Sciatic nerve (tissue), 2 donors: ENCODE measurements at regions not wholly inside any gene's neighbourhood (a gene's known extent, or its start where the extent isn't known, plus 50 kb on each side); places are given as distances from the start of the nearest gene placed in this dataset.

Experiments used
- ATAC-seq: fragments of 200-7000 bp; cut with Tn5 transposase; one replicate; pipeline ENCODE4 v1.9.1; 2020; ENCODE audit warnings: mild to moderate bottlenecking, moderate library complexity
- DNase-seq: peaks from one replicate; pipeline ENCODE4 v3.0.0-alpha.2; 2020; ENCODE audit warnings: low spot score
- intact Hi-C: fragments of 100-400 bp; cut with DNase I; formaldehyde crosslinking; loops from one replicate; pipeline ENCODE4 v1.14.2; 2022
- donor health status: DM: no; HTN: no; CAD: no.
- donor health status: DM: no; HTN: no; CAD: no.

- ATAC-seq (peak; percentile 39), DNase-seq (no peak)
- intact Hi-C loops, result no loop called here
Measured at GRCh38 chr12:24414480-24414879, 465.0 kb upstream of the SOX5 start.

GRCh38 chr12:24411948-24412347 lies 462.5 kb upstream of the SOX5 start:
- intact Hi-C loops, result no loop called here
- DNase-seq, result no peak
- no peak for ATAC-seq

GRCh38 chr12:24409868-24410267 lies 460.4 kb upstream of the SOX5 start:
- intact Hi-C loops, result no loop called here
- no peak for DNase-seq
- no peak for ATAC-seq

GRCh38 chr12:24408305-24408704 lies 458.8 kb upstream of the SOX5 start:
- intact Hi-C loops, result no loop called here
- ATAC-seq, result no peak
- no peak for DNase-seq

- DNase-seq (no peak), ATAC-seq (no peak)
- intact Hi-C loops, result no loop called here
Measured at GRCh38 chr12:24407884-24408283, 458.4 kb upstream of the SOX5 start.

GRCh38 chr12:24404086-24404815 lies 454.8 kb upstream of the SOX5 start:
- DNase-seq, result no peak
- intact Hi-C loops, result no loop called here
- no peak for ATAC-seq

- intact Hi-C loops, result no loop called here
- ATAC-seq (no peak), DNase-seq (no peak)
Measured at GRCh38 chr12:24400533-24400932, 451.1 kb upstream of the SOX5 start.

GRCh38 chr12:24398605-24399004 lies 449.1 kb upstream of the SOX5 start:
- DNase-seq, result no peak
- ATAC-seq, result no peak
- intact Hi-C loops, result no loop called here

GRCh38 chr12:24396224-24396623 lies 446.8 kb upstream of the SOX5 start:
- DNase-seq (no peak), ATAC-seq (no peak)
- intact Hi-C loops, result no loop called here

- ATAC-seq (no peak), DNase-seq (no peak)
- intact Hi-C loops, result no loop called here
Measured at GRCh38 chr12:24394246-24394645, 444.8 kb upstream of the SOX5 start.

- DNase-seq, result no peak
- no peak for ATAC-seq
- intact Hi-C loops, result no loop called here
Measured at GRCh38 chr12:24393071-24393470, 443.6 kb upstream of the SOX5 start.

- DNase-seq (no peak), ATAC-seq (no peak)
- intact Hi-C loops, result no loop called here
Measured at GRCh38 chr12:24389394-24389793, 439.9 kb upstream of the SOX5 start.

GRCh38 chr12:24387381-24387780 lies 437.9 kb upstream of the SOX5 start:
- intact Hi-C loops, result no loop called here
- ATAC-seq, result no peak
- no peak for DNase-seq

GRCh38 chr12:24386836-24387235 lies 437.4 kb upstream of the SOX5 start:
- intact Hi-C loops, result no loop called here
- no peak for ATAC-seq
- no peak for DNase-seq

- ATAC-seq (no peak), DNase-seq (no peak)
- intact Hi-C loops, result no loop called here
Measured at GRCh38 chr12:24381790-24382189, 432.3 kb upstream of the SOX5 start.

GRCh38 chr12:24379861-24380521 lies 430.5 kb upstream of the SOX5 start:
- DNase-seq (no peak), ATAC-seq (peak; percentile 55)
- intact Hi-C loops, result no loop called here

GRCh38 chr12:24379433-24379832 lies 430.0 kb upstream of the SOX5 start:
- intact Hi-C loops, result no loop called here
- ATAC-seq, result no peak

GRCh38 chr12:24378548-24379407 lies 429.3 kb upstream of the SOX5 start:
- intact Hi-C loops, result no loop called here
- ATAC-seq (no peak), DNase-seq (no peak)

More at GRCh38 chr12:24379433-24379832, 430.0 kb upstream of the SOX5 start:
- DNase-seq, result no peak

GRCh38 chr12:24374452-24374851 lies 425.0 kb upstream of the SOX5 start:
- intact Hi-C loops, result no loop called here
- DNase-seq (no peak), ATAC-seq (no peak)

GRCh38 chr12:24373004-24373403 lies 423.5 kb upstream of the SOX5 start:
- intact Hi-C loops, result no loop called here
- ATAC-seq (no peak), DNase-seq (no peak)
